NCI-H510A treated with DMSO at 0.1 percent for 48 hours (cell line): ENCODE measurements at regions not wholly inside any gene's neighbourhood (a gene's known extent, or its start where the extent isn't known, plus 50 kb on each side); places are given as distances from the start of the nearest gene placed in this dataset.

Source experiments
- DNase-seq: peaks from one replicate; lab custom pipeline; 2025; lab: John Stamatoyannopoulos, UW

- DNase-seq = no peak
Measured at GRCh38 chr9:103928442-103928841, 165.7 kb upstream of the SMC2 start.

- DNase-seq = no peak
Measured at GRCh38 chr9:103941104-103941503, 153.0 kb upstream of the SMC2 start.

GRCh38 chr9:103942200-103942599, 151.9 kb upstream of the SMC2 start:
- peak; percentile 66 for DNase-seq

GRCh38 chr9:103942651-103943050, 151.5 kb upstream of the SMC2 start:
- peak; percentile 93 for DNase-seq

GRCh38 chr9:103949096-103949495, 145.0 kb upstream of the SMC2 start:
- no peak for DNase-seq

GRCh38 chr9:103977163-103977562, 116.9 kb upstream of the SMC2 start:
- no peak for DNase-seq

GRCh38 chr9:103978396-103978795, 115.7 kb upstream of the SMC2 start:
- DNase-seq = no peak

- no peak for DNase-seq
Measured at GRCh38 chr9:103981912-103982311, 112.2 kb upstream of the SMC2 start.

GRCh38 chr9:103985077-103985476, 109.0 kb upstream of the SMC2 start:
- no peak for DNase-seq

- DNase-seq = no peak
Measured at GRCh38 chr9:103988821-103989220, 105.3 kb upstream of the SMC2 start.

- DNase-seq = no peak
Measured at GRCh38 chr9:103990311-103990710, 103.8 kb upstream of the SMC2 start.

- no peak for DNase-seq
Measured at GRCh38 chr9:103991001-103991400, 103.1 kb upstream of the SMC2 start.

- DNase-seq = no peak
Measured at GRCh38 chr9:103991698-103992097, 102.4 kb upstream of the SMC2 start.

- DNase-seq = no peak
Measured at GRCh38 chr9:103992938-103993579, 101.0 kb upstream of the SMC2 start.

- DNase-seq = no peak
Measured at GRCh38 chr9:103997856-103998370, 96.2 kb upstream of the SMC2 start.

- no peak for DNase-seq
Measured at GRCh38 chr9:103999375-104000062, 94.6 kb upstream of the SMC2 start.

GRCh38 chr9:104009826-104010225, 84.3 kb upstream of the SMC2 start:
- peak; percentile 23 for DNase-seq

- no peak for DNase-seq
Measured at GRCh38 chr9:104022083-104022482, 72.0 kb upstream of the SMC2 start.

GRCh38 chr9:104025104-104025503, 69.0 kb upstream of the SMC2 start:
- no peak for DNase-seq

- no peak for DNase-seq
Measured at GRCh38 chr9:104025945-104026344, 68.2 kb upstream of the SMC2 start.

- no peak for DNase-seq
Measured at GRCh38 chr9:104027295-104027694, 66.8 kb upstream of the SMC2 start.

GRCh38 chr9:104028827-104029226, 65.3 kb upstream of the SMC2 start:
- no peak for DNase-seq
